OCI-LY1 (cell line): ENCODE measurements at regions not wholly inside any gene's neighbourhood (a gene's known extent, or its start where the extent isn't known, plus 50 kb on each side); places are given as distances from the start of the nearest gene placed in this dataset.

Experiments
- EZH2 ChIP-seq: fragments of 200-600 bp; sonication (generic), shearing (Covaris generic); IDR thresholded peaks from 2 replicates; pipeline ENCODE4 v1.8.0; 2017; ENCODE audit warnings: borderline replicate concordance, mixed run types, mild to moderate bottlenecking, antibody characterized with exemption, low read length, moderate library complexity, mixed read lengths
- TF ChIP-seq, protein P1 (sequence below): fragments of 200-600 bp; sonication (generic), shearing (Covaris generic); IDR thresholded peaks from 2 replicates; pipeline ENCODE4 v1.5.1; 2017; ENCODE audit warnings: mild to moderate bottlenecking, antibody characterized with exemption, low read length, moderate library complexity, mixed read lengths

DNA sequence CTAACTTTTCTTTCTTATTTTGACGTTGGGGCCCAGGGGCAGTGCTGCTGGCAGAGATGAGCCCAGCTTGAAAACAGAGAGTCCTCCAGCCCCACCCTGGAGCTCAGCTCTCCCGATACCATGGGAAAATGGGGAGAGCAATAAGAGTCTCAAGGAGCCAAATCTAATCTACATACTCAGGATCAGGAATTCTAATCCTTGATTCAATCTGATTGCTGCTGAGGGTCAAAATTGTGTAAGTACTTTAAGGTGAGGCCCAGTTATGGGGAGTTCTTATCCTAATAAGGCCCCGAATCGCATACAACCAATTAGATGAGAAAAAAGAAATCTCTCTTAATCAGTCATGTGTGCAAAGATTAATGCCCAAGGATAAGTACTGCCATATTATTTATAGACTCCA lies 202.9 kb downstream of the FAM76B start:
- TF ChIP-seq, protein P1, sequence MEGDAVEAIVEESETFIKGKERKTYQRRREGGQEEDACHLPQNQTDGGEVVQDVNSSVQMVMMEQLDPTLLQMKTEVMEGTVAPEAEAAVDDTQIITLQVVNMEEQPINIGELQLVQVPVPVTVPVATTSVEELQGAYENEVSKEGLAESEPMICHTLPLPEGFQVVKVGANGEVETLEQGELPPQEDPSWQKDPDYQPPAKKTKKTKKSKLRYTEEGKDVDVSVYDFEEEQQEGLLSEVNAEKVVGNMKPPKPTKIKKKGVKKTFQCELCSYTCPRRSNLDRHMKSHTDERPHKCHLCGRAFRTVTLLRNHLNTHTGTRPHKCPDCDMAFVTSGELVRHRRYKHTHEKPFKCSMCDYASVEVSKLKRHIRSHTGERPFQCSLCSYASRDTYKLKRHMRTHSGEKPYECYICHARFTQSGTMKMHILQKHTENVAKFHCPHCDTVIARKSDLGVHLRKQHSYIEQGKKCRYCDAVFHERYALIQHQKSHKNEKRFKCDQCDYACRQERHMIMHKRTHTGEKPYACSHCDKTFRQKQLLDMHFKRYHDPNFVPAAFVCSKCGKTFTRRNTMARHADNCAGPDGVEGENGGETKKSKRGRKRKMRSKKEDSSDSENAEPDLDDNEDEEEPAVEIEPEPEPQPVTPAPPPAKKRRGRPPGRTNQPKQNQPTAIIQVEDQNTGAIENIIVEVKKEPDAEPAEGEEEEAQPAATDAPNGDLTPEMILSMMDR, result no peak
- no peak for TF ChIP-seq EZH2
